Kidney epithelial cell (primary cell): ENCODE measurements at regions not wholly inside any gene's neighbourhood (a gene's known extent, or its start where the extent isn't known, plus 50 kb on each side); places are given as distances from the start of the nearest gene placed in this dataset.
"Not testable (repeated sequence)": the region's sequence is repeated elsewhere in the genome, so short reads cannot be mapped to it uniquely, and the experiment has no call there.

Source experiments
- DNase-seq: peaks from one replicate; pipeline ENCODE4 v3.0.0-alpha.2; 2010; ENCODE audit warnings: low read depth
- H3K27me3 ChIP-seq: 2 replicates; pipeline ENCODE4 v1.6.0; 2011; ENCODE audit warnings: low read length; ENCODE audit not compliant: control insufficient read depth, insufficient read depth
- H3K36me3 ChIP-seq: 2 replicates; pipeline ENCODE4 v1.5.1; 2011; ENCODE audit warnings: low read length; ENCODE audit not compliant: control insufficient read depth, insufficient read depth
- H3K4me3 ChIP-seq: 2 replicates; pipeline ENCODE4 v1.5.1; 2011; ENCODE audit warnings: low read depth, mild to moderate bottlenecking, control low read depth, low read length
- TF ChIP-seq, protein P1 (sequence below): IDR thresholded peaks from 2 replicates; pipeline ENCODE4 v1.5.1; 2011; ENCODE audit warnings: mild to moderate bottlenecking, moderate library complexity, low read length, control low read depth, inconsistent platforms; ENCODE audit not compliant: insufficient read depth, poor library complexity, severe bottlenecking

DNA sequence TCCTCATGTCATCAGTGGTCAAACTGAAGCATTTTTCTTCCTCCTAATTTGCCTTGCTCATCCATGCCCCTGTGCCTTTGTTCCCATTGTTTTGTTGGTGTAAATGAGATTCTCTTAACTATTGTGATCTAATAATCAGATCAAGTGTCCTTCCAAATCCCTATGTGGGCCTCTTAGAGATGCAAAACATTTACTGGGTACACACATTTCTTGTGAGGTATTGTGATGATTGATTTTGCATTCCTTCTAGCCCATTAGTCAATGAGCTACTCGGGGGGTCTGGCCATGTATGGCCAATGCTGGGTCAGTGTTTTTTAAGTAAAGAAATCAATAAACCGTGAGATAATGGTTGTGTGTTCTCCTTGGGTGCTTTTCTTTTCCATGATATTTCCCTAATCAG, 580.4 kb downstream of the VGLL3 start:
- TF ChIP-seq, protein P1, sequence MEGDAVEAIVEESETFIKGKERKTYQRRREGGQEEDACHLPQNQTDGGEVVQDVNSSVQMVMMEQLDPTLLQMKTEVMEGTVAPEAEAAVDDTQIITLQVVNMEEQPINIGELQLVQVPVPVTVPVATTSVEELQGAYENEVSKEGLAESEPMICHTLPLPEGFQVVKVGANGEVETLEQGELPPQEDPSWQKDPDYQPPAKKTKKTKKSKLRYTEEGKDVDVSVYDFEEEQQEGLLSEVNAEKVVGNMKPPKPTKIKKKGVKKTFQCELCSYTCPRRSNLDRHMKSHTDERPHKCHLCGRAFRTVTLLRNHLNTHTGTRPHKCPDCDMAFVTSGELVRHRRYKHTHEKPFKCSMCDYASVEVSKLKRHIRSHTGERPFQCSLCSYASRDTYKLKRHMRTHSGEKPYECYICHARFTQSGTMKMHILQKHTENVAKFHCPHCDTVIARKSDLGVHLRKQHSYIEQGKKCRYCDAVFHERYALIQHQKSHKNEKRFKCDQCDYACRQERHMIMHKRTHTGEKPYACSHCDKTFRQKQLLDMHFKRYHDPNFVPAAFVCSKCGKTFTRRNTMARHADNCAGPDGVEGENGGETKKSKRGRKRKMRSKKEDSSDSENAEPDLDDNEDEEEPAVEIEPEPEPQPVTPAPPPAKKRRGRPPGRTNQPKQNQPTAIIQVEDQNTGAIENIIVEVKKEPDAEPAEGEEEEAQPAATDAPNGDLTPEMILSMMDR, result no peak
- no peak for DNase-seq
- H3K36me3 ChIP-seq, result no peaks in the 10 kb centered on the region
- no peak overlapping the region for H3K4me3 ChIP-seq
- no peaks in the 10 kb centered on the region for H3K27me3 ChIP-seq

DNA sequence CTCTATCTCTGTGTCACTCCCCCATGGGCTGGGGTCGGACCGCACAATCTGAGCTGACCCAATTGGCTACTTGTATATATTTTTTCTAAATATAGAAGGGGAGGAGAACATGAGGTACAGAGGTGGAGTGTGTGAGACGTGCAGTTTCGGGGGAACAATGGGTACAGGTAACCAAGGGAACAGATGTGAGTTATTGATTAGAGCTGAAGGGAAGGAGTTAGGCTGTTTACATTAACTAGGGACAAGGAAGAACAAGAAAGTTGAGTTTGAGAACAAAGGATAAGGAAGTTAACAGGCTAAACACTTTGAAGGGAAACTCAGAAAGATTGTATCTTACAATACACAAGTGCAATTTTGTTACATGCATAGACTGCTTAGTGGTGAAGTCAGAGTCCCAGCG, 601.2 kb downstream of the VGLL3 start:
- not testable (repeated sequence) for H3K27me3 ChIP-seq, H3K4me3 ChIP-seq, DNase-seq, H3K36me3 ChIP-seq

DNA sequence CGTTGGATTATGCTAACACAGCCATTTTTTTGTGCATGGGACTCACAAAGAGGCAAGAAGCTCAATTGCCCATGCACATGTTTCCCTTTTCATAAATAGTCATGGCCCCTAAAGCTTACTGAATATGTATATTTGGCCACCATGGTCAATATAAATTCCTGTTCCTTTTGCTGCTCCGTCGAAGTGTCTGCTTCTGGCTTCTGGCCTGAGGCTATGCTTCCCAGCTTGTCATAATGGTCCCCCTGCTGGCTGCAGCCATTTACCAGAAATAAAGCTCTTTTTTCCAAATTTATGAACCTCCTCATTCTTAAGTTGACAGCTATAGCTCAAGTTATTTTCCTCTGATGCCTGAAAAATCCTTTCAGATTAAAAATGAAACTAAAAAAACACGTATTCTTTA, 602.1 kb downstream of the VGLL3 start:
- H3K36me3 ChIP-seq, result no peaks in the 10 kb centered on the region
- TF ChIP-seq, protein P1, result peak; percentile 6
- H3K27me3 ChIP-seq, result no peaks in the 10 kb centered on the region
- DNase-seq, result no peak
- no peak overlapping the region for H3K4me3 ChIP-seq

DNA sequence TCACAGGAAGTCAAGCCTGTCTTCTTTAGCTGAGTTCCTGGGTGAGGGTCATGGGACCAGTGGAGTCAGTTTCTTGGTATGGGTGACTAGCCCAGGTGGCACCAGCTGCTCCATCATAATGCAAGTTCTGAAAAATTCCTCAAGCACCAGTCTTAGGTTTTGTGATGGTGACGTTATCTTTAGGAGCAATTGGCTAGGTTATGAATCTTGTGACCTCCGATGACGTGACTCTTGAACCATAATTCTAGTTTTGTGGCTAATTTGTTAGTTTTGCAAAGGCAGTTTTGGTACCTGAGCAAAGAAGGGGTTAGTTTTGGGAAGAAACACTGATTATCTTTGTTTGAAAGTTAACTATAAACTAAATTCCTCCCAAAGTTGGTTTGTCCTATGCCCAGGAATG, 608.4 kb downstream of the VGLL3 start:
- H3K4me3 ChIP-seq, result no peak overlapping the region
- TF ChIP-seq, protein P1, result no peak
- DNase-seq, result no peak
- H3K36me3 ChIP-seq, result no peaks in the 10 kb centered on the region
- H3K27me3 ChIP-seq, result no peaks in the 10 kb centered on the region

DNA sequence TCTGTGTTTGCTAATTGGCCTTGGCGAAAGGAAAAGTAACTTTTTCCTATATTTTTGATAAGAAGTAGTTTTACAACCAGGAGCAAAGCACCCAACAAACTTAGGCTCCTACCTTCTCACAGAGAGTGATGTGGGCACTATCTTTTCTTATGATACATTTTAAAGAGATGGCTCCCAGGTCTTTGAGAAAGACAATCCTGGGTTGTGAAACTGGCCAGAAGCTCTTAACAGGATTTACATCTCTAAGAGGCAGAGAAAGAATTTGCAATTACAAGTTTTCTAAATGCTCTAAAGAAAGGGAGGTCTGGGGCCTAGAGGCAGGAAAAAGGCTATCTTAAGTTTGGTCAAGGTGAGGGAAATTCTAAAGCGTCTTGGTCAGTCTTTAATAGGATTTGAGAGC, 609.7 kb downstream of the VGLL3 start:
- Histone ChIP-seq H3K36me3 (no peaks in the 10 kb centered on the region), H3K27me3 (no peaks in the 10 kb centered on the region)
- TF ChIP-seq, protein P1, result no peak

DNA sequence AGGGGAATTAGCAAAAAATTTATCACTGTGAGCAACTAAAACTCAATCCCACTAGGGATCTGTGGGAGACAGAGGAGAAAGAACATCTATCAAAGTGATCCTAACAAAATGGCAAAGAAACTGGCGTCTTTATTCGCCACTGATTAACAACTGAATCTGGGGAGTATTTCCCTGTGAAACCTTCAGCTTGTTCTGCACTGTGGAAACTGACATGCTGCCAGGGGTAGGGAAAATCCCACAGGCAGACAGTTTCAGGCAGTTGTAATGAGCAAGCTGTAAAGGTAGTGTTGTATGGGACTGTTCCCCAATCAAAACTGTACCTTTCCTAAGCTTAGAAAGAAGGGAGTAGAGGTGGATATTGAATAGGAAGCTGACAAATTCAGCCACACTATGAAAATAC, 611.7 kb downstream of the VGLL3 start:
- TF ChIP-seq, protein P1, result no peak
- Histone ChIP-seq H3K36me3 (no peaks in the 10 kb centered on the region), H3K4me3 (no peak overlapping the region), H3K27me3 (no peaks in the 10 kb centered on the region)
- no peak for DNase-seq

More for the DNA sequence above, 609.7 kb downstream of the VGLL3 start:
- H3K4me3 ChIP-seq, result no peak overlapping the region
- DNase-seq, result no peak
